ENCODE measurements at regions not wholly inside any gene's neighbourhood (a gene's known extent, or its start where the extent isn't known, plus 50 kb on each side); places are given as distances from the start of the nearest gene placed in this dataset.

DNA sequence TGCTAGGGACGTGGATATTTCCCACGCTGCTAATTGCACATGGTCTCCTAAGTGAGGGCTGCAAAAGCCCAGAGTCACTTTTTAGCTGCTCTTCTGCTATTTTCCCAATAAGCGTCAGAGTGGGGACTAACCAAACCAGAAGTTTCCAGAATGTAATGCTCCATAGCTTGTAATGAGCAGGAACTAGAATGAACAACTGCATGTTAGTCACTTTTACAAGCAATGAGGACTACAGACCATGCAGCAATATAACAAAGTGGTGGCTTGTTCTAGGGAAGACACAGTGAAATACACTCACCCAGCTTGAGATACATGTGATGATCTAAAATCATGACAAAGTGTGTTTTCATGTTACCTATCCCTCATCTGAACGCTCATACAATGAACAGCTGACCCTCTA, 314.1 kb upstream of the SGK1 start:
- TF ChIP-seq POLR2A (IDR thresholded peaks at IDR 0.05), result no peak
- TF ChIP-seq, protein P1, sequence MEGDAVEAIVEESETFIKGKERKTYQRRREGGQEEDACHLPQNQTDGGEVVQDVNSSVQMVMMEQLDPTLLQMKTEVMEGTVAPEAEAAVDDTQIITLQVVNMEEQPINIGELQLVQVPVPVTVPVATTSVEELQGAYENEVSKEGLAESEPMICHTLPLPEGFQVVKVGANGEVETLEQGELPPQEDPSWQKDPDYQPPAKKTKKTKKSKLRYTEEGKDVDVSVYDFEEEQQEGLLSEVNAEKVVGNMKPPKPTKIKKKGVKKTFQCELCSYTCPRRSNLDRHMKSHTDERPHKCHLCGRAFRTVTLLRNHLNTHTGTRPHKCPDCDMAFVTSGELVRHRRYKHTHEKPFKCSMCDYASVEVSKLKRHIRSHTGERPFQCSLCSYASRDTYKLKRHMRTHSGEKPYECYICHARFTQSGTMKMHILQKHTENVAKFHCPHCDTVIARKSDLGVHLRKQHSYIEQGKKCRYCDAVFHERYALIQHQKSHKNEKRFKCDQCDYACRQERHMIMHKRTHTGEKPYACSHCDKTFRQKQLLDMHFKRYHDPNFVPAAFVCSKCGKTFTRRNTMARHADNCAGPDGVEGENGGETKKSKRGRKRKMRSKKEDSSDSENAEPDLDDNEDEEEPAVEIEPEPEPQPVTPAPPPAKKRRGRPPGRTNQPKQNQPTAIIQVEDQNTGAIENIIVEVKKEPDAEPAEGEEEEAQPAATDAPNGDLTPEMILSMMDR (IDR thresholded peaks at IDR 0.05), result no peak

All from uterus (tissue), 2 donors.